ENCODE measurements at regions not wholly inside any gene's neighbourhood (a gene's known extent, or its start where the extent isn't known, plus 50 kb on each side); places are given as distances from the start of the nearest gene placed in this dataset.
A peak's percentile ranks its signal among the peaks of the same experiment; 100 is the strongest.

DNA sequence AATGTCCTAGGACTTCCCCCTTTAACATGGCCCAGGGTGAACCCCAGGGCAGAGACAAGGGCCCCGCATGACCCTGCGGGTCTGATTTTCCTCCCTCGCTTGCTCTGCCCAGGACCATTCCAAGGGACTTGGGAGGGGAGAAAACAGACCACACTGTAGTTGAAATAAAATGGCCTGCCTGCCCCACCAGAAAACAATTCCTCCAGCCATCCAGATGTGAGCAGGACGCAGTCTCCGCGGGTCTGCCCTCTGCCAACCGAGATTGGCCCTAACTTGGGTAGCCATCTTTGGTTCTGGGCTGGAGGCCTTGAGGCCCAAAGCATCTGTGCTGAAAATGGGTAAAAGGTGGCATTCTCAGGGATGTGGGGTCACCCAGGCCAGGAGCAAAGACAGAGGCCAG, 75.5 kb downstream of the RFLNA start:
- WGBS, 5 donors, result 79 to 90% (median 86%) methylated on average over 7 of the region's 7 CpGs

DNA sequence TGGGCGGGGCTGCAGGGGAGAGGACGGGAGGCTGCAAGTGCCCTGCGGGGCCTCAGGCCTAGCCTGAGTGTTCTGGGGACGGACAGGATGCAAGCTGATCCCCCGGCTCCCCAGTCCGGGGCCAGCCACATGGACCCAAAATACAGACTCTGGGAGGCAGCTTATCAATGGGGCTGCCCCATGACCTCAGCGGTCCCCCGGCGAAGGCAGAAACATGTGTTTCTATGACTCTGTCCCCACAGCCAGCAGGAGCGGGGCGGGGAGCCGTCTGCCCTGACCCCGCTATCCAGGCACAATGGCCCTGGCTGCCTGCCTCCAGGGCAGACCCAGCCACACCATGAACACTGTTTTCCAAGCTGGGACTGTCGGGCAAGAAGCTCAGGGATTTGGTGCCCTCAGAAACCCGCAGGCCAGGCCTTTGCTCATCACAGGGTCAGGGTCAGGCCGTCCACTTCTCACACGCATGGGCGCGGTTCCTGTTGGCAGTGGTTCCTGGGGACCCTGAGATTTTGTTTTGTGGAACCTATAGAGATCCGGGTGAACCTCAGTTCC, 75.0 kb downstream of the RFLNA start:
- Histone ChIP-seq H3K4me3 (no peak overlapping the region), H3K9me3 (no peaks in the 10 kb centered on the region), H3K27me3 (replicated peaks in 1 of 7) (no peaks in the 10 kb centered on the region), H3K4me1 (peaks cover 11 to 53% (median 39%) of the 10 kb centered on the region in 6 donors), H3K27ac (peak overlapping the region; percentile 63 to 87 (median 80)), H3K36me3 (peaks cover 0 to 100% (median 43%) of the 10 kb centered on the region in 6 donors)
- intact Hi-C loops (cut with DNase I; ENCODE audit: low total_unique reads), result no loop called here
- WGBS, 5 donors, result 54 to 74% (median 66%) methylated on average over 13 to 20 of the region's 20 CpGs
- DNase-seq, result no peak
- TF ChIP-seq POLR2A (IDR thresholded peaks at IDR 0.05) (no peak), POLR2AphosphoS5 (IDR thresholded peaks at IDR 0.05) (no peak)
- TF ChIP-seq, protein P1, sequence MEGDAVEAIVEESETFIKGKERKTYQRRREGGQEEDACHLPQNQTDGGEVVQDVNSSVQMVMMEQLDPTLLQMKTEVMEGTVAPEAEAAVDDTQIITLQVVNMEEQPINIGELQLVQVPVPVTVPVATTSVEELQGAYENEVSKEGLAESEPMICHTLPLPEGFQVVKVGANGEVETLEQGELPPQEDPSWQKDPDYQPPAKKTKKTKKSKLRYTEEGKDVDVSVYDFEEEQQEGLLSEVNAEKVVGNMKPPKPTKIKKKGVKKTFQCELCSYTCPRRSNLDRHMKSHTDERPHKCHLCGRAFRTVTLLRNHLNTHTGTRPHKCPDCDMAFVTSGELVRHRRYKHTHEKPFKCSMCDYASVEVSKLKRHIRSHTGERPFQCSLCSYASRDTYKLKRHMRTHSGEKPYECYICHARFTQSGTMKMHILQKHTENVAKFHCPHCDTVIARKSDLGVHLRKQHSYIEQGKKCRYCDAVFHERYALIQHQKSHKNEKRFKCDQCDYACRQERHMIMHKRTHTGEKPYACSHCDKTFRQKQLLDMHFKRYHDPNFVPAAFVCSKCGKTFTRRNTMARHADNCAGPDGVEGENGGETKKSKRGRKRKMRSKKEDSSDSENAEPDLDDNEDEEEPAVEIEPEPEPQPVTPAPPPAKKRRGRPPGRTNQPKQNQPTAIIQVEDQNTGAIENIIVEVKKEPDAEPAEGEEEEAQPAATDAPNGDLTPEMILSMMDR (IDR thresholded peaks at IDR 0.05 in 8 of 11, conservative IDR thresholded peaks at IDR 0.05 in 3 of 11), result no peak

More for the DNA sequence above, 75.5 kb downstream of the RFLNA start:
- Histone ChIP-seq H3K36me3 (peaks cover 0 to 100% (median 41%) of the 10 kb centered on the region in 6 donors), H3K27ac (peak overlapping the region; percentile 63 to 87 (median 80)), H3K27me3 (replicated peaks in 1 of 7) (no peaks in the 10 kb centered on the region), H3K9me3 (no peaks in the 10 kb centered on the region), H3K4me3 (no peak overlapping the region), H3K4me1 (peaks cover 11 to 58% (median 43%) of the 10 kb centered on the region in 6 donors)
- DNase-seq, result no peak
- intact Hi-C loops (cut with DNase I; ENCODE audit: low total_unique reads), result no loop called here
- TF ChIP-seq POLR2A (IDR thresholded peaks at IDR 0.05) (no peak), POLR2AphosphoS5 (IDR thresholded peaks at IDR 0.05) (no peak)
- TF ChIP-seq, protein P1 (IDR thresholded peaks at IDR 0.05 in 8 of 11, conservative IDR thresholded peaks at IDR 0.05 in 3 of 11), result no peak

DNA sequence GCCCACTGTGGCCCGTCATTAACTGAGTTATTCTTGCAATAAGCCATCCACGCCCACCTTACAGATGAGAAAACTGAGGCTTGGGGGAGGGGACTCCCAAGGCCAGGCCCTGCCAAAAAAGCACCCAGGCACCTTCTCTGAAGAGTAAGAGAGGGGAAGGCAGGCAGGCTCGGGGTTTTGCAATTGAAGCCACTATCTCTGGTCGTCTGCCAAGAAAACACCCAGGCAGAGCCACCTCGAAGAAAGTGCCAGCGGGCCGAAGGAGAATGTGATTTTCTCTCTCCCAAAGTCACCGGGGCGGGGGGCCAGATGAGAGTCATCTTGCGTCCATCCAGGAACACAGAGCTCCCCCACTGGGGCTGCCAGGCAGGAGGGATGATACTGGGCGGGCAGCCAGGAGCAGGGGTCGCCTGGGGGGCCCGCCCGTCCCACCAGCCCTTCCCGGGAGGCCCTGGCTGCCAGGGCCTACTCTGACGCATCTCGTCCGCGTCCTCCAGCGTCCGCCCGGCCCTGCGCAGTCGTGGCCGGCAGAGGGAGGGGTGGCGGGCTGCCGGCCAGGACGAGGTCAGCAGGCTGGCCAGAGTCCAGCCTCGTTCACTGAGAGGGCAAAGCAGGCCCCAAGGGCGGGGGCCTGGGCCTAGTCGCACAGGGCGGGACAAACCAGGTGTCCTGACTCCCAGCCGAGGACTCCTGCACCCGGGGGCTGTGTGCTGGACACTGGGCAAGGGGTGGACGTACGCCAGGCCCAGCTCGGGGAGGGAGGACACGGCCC, 74.3 kb downstream of the RFLNA start:
- H3K36me3 ChIP-seq, result peaks cover 0 to 100% (median 41%) of the 10 kb centered on the region in 6 donors
- no peaks in the 10 kb centered on the region for H3K9me3 ChIP-seq

More for the DNA sequence above, 74.3 kb downstream of the RFLNA start:
- Histone ChIP-seq H3K27me3 (replicated peaks in 1 of 7) (no peaks in the 10 kb centered on the region), H3K4me3 (no peak overlapping the region), H3K27ac (peak overlapping the region; percentile 63 to 87 (median 80)), H3K4me1 (peaks cover 11 to 51% (median 37%) of the 10 kb centered on the region in 6 donors)
- 53 to 71% (median 67%) methylated on average over 34 to 38 of the region's 38 CpGs for WGBS, 5 donors
- TF ChIP-seq POLR2A (IDR thresholded peaks at IDR 0.05), result no peak
- TF ChIP-seq POLR2AphosphoS5 (IDR thresholded peaks at IDR 0.05), result peak; percentile 73 to 89 (median 82)
- TF ChIP-seq, protein P1 (IDR thresholded peaks at IDR 0.05 in 8 of 11, conservative IDR thresholded peaks at IDR 0.05 in 3 of 11), result peak in 10 of 11 experiments; percentile 4 to 65 (median 52)
- intact Hi-C loops (cut with DNase I; ENCODE audit: low total_unique reads), result no loop called here
- DNase-seq, result peak; percentile 88
